ENCODE measurements at regions not wholly inside any gene's neighbourhood (a gene's known extent, or its start where the extent isn't known, plus 50 kb on each side); places are given as distances from the start of the nearest gene placed in this dataset.

GRCh38 chr2:150165988-150166312 lies 321.5 kb downstream of the RND3 start:
- Histone ChIP-seq H3K4me1 (ENCODE audit: insufficient read depth, low read length, severe bottlenecking) (no peaks in the 10 kb centered on the region), H3K27ac (ENCODE audit: low read depth, low read length, poor library complexity, severe bottlenecking) (no peak overlapping the region), H3K9me2 (ENCODE audit: low read depth, low read length) (no peaks in the 10 kb centered on the region), H3K79me2 (ENCODE audit: insufficient read depth, low read length) (no peaks in the 10 kb centered on the region), H3K9ac (ENCODE audit: low read length) (no peak overlapping the region), H3K4me3 (ENCODE audit: low read depth, low read length, poor library complexity, severe bottlenecking) (no peak overlapping the region), H2AFZ (ENCODE audit: low read length) (no peak overlapping the region), H3K36me3 (ENCODE audit: insufficient read depth, low read length) (no peaks in the 10 kb centered on the region), H3K9me3 (ENCODE audit: low read length) (no peaks in the 10 kb centered on the region), H3K27me3 (ENCODE audit: insufficient read depth, low read length) (no peaks in the 10 kb centered on the region), H3K4me2 (ENCODE audit: low read length) (no peak overlapping the region), H3F3A (ENCODE audit: insufficient read depth, low read length) (no peaks in the 10 kb centered on the region), H4K20me1 (ENCODE audit: insufficient read depth, low read length) (no peaks in the 10 kb centered on the region)
- TF ChIP-seq EZH2 (IDR thresholded peaks at IDR 0.05; ENCODE audit: borderline replicate concordance, low read length), result no peak
- TF ChIP-seq CTCF (IDR thresholded peaks at IDR 0.05; ENCODE audit: low read length), result no peak

- Histone ChIP-seq H3K4me2 (ENCODE audit: low read length) (no peak overlapping the region), H3K4me1 (ENCODE audit: insufficient read depth, low read length, severe bottlenecking) (no peaks in the 10 kb centered on the region), H3K79me2 (ENCODE audit: insufficient read depth, low read length) (no peaks in the 10 kb centered on the region), H3K9ac (ENCODE audit: low read length) (no peak overlapping the region), H3K27me3 (ENCODE audit: insufficient read depth, low read length) (no peaks in the 10 kb centered on the region), H3K27ac (ENCODE audit: low read depth, low read length, poor library complexity, severe bottlenecking) (no peak overlapping the region), H3K9me2 (ENCODE audit: low read depth, low read length) (no peaks in the 10 kb centered on the region), H3K36me3 (ENCODE audit: insufficient read depth, low read length) (no peaks in the 10 kb centered on the region), H3K9me3 (ENCODE audit: low read length) (no peaks in the 10 kb centered on the region), H3F3A (ENCODE audit: insufficient read depth, low read length) (no peaks in the 10 kb centered on the region), H4K20me1 (ENCODE audit: insufficient read depth, low read length) (no peaks in the 10 kb centered on the region), H2AFZ (ENCODE audit: low read length) (no peak overlapping the region), H3K4me3 (ENCODE audit: low read depth, low read length, poor library complexity, severe bottlenecking) (no peak overlapping the region)
- TF ChIP-seq EZH2 (IDR thresholded peaks at IDR 0.05; ENCODE audit: borderline replicate concordance, low read length) (no peak), CTCF (IDR thresholded peaks at IDR 0.05; ENCODE audit: low read length) (no peak)
These were observed 322.0 kb downstream of the RND3 start for GRCh38 chr2:150165442-150165841.

GRCh38 chr2:150162241-150162942 lies 325.1 kb downstream of the RND3 start:
- no peak overlapping the region for H2AFZ ChIP-seq (ENCODE audit: low read length)
- no peaks in the 10 kb centered on the region for H3K79me2 ChIP-seq (ENCODE audit: insufficient read depth, low read length)
- TF ChIP-seq CTCF (IDR thresholded peaks at IDR 0.05; ENCODE audit: low read length) (no peak), EZH2 (IDR thresholded peaks at IDR 0.05; ENCODE audit: borderline replicate concordance, low read length) (no peak)
- no peaks in the 10 kb centered on the region for H4K20me1 ChIP-seq (ENCODE audit: insufficient read depth, low read length)
- H3K9me3 ChIP-seq (ENCODE audit: low read length), result no peaks in the 10 kb centered on the region
- H3K4me2 ChIP-seq (ENCODE audit: low read length), result no peak overlapping the region
- no peak overlapping the region for H3K27ac ChIP-seq (ENCODE audit: low read depth, low read length, poor library complexity, severe bottlenecking)
- no peaks in the 10 kb centered on the region for H3K36me3 ChIP-seq (ENCODE audit: insufficient read depth, low read length)
- H3K9ac ChIP-seq (ENCODE audit: low read length), result no peak overlapping the region
- H3K9me2 ChIP-seq (ENCODE audit: low read depth, low read length), result no peaks in the 10 kb centered on the region
- no peak overlapping the region for H3K4me3 ChIP-seq (ENCODE audit: low read depth, low read length, poor library complexity, severe bottlenecking)
- no peaks in the 10 kb centered on the region for H3K27me3 ChIP-seq (ENCODE audit: insufficient read depth, low read length)
- H3F3A ChIP-seq (ENCODE audit: insufficient read depth, low read length), result no peaks in the 10 kb centered on the region
- no peaks in the 10 kb centered on the region for H3K4me1 ChIP-seq (ENCODE audit: insufficient read depth, low read length, severe bottlenecking)
